PC-9 (cell line): ENCODE measurements at regions not wholly inside any gene's neighbourhood (a gene's known extent, or its start where the extent isn't known, plus 50 kb on each side); places are given as distances from the start of the nearest gene placed in this dataset.

ENCODE experiments used
- EZH2 ChIP-seq: fragments of 200-600 bp; sonication (generic); IDR thresholded peaks from 2 replicates; pipeline ENCODE4 v1.8.0; 2017; ENCODE audit warnings: antibody characterized with exemption, low read depth
- TF ChIP-seq, protein P1 (sequence below): fragments of 200-600 bp; sonication (generic); conservative IDR thresholded peaks from 2 replicates; pipeline ENCODE4 v1.6.1; 2017; ENCODE audit warnings: mixed run types, antibody characterized with exemption, mild to moderate bottlenecking, moderate library complexity

DNA sequence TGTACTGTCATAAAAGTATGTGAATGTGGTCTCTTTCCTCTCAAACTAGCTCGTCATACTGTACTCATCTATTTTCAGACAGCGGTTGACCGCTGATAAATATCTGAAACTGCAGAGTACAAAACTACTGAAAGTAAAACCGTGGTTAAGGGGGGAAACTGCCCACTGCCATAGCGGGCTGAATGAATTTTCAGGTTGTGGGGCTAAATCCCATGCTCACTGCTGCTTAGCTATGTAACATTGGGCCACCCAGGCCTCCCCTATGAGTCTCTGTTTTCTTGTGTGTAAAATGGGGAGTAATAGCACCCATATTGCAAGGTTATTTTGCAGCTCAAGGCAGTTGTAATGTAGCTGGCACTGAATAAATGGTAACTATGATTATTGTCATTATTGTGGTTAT lies 82.3 kb downstream of the MSX2 start:
- TF ChIP-seq, protein P1, sequence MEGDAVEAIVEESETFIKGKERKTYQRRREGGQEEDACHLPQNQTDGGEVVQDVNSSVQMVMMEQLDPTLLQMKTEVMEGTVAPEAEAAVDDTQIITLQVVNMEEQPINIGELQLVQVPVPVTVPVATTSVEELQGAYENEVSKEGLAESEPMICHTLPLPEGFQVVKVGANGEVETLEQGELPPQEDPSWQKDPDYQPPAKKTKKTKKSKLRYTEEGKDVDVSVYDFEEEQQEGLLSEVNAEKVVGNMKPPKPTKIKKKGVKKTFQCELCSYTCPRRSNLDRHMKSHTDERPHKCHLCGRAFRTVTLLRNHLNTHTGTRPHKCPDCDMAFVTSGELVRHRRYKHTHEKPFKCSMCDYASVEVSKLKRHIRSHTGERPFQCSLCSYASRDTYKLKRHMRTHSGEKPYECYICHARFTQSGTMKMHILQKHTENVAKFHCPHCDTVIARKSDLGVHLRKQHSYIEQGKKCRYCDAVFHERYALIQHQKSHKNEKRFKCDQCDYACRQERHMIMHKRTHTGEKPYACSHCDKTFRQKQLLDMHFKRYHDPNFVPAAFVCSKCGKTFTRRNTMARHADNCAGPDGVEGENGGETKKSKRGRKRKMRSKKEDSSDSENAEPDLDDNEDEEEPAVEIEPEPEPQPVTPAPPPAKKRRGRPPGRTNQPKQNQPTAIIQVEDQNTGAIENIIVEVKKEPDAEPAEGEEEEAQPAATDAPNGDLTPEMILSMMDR, result no peak
- no peak for TF ChIP-seq EZH2
